ENCODE measurements at regions not wholly inside any gene's neighbourhood (a gene's known extent, or its start where the extent isn't known, plus 50 kb on each side); places are given as distances from the start of the nearest gene placed in this dataset.
"Not testable (repeated sequence)": the region's sequence is repeated elsewhere in the genome, so short reads cannot be mapped to it uniquely, and the experiment has no call there.

GRCh38 chr2:220583725-220584124 lies 956.3 kb downstream of the SLC4A3 start:
- DNase-seq = no peak

GRCh38 chr2:220585241-220585640 lies 957.8 kb downstream of the SLC4A3 start:
- DNase-seq = no peak

GRCh38 chr2:220586980-220587530 lies 959.6 kb downstream of the SLC4A3 start:
- no peak for DNase-seq

- DNase-seq = no peak
Observed at GRCh38 chr2:220588148-220588547, 960.7 kb downstream of the SLC4A3 start.

- no peak for DNase-seq
Observed at GRCh38 chr2:220590476-220590875, 963.0 kb downstream of the SLC4A3 start.

- no peak for DNase-seq
Observed at GRCh38 chr2:220593526-220593925, 966.1 kb downstream of the SLC4A3 start.

GRCh38 chr2:220601674-220602073 lies 970.4 kb downstream of the EPHA4 start:
- DNase-seq = no peak

GRCh38 chr2:220613004-220613403 lies 959.1 kb downstream of the EPHA4 start:
- not testable (repeated sequence) for DNase-seq

- no peak for DNase-seq
Observed at GRCh38 chr2:220614064-220614463, 958.0 kb downstream of the EPHA4 start.

- no peak for DNase-seq
Observed at GRCh38 chr2:220619525-220620220, 952.4 kb downstream of the EPHA4 start.

GRCh38 chr2:220626603-220627002 lies 945.5 kb downstream of the EPHA4 start:
- no peak for DNase-seq

GRCh38 chr2:220628252-220628651 lies 943.9 kb downstream of the EPHA4 start:
- DNase-seq = no peak

GRCh38 chr2:220641137-220641536 lies 931.0 kb downstream of the EPHA4 start:
- DNase-seq = no peak

- DNase-seq = no peak
Observed at GRCh38 chr2:220646424-220646823, 925.7 kb downstream of the EPHA4 start.

GRCh38 chr2:220648628-220649027 lies 923.5 kb downstream of the EPHA4 start:
- no peak for DNase-seq

- no peak for DNase-seq
Observed at GRCh38 chr2:220653776-220654175, 918.3 kb downstream of the EPHA4 start.

GRCh38 chr2:220654322-220654721 lies 917.8 kb downstream of the EPHA4 start:
- no peak for DNase-seq

- no peak for DNase-seq
Observed at GRCh38 chr2:220660277-220661145, 911.6 kb downstream of the EPHA4 start.

- no peak for DNase-seq
Observed at GRCh38 chr2:220662431-220662830, 909.7 kb downstream of the EPHA4 start.

GRCh38 chr2:220663065-220663464 lies 909.0 kb downstream of the EPHA4 start:
- no peak for DNase-seq

GRCh38 chr2:220664272-220665107 lies 907.6 kb downstream of the EPHA4 start:
- DNase-seq = no peak

GRCh38 chr2:220665108-220665471 lies 907.0 kb downstream of the EPHA4 start:
- DNase-seq = no peak

GRCh38 chr2:220669324-220669723 lies 902.8 kb downstream of the EPHA4 start:
- DNase-seq = no peak
